H1 (cell line): ENCODE measurements at regions not wholly inside any gene's neighbourhood (a gene's known extent, or its start where the extent isn't known, plus 50 kb on each side); places are given as distances from the start of the nearest gene placed in this dataset.

ENCODE experiments used
- CTCF ChIP-seq, 3 experiments: IDR thresholded peaks; 1 replicate in 2 of 3; 2 replicates in 1 of 3; pipeline versions ENCODE4 v1.5.1 to v1.6.1; 2011; ENCODE audit warnings: low read length in 3 of 3, mild to moderate bottlenecking in 3 of 3, inconsistent platforms in 2 of 3, low read depth in 1 of 3, moderate library complexity in 1 of 3; ENCODE audit not compliant: insufficient read depth in 1 of 3; ENCODE audit errors: control extremely low read depth in 1 of 3
- EP300 ChIP-seq, 2 experiments: IDR thresholded peaks; 1 replicate in 1 of 2; 2 replicates in 1 of 2; pipeline ENCODE4 v1.6.1; 2011 to 2012; ENCODE audit warnings: low read depth in 2 of 2, low read length in 2 of 2, mild to moderate bottlenecking in 2 of 2, borderline replicate concordance in 1 of 2, inconsistent platforms in 1 of 2, moderate library complexity in 1 of 2
- MAX ChIP-seq: IDR thresholded peaks from 2 replicates; pipeline ENCODE4 v1.6.1; 2012; ENCODE audit warnings: inconsistent platforms
- POLR2AphosphoS5 ChIP-seq: IDR thresholded peaks from 2 replicates; pipeline ENCODE4 v1.6.1; 2011; ENCODE audit warnings: low read depth, low read length
- POU5F1 ChIP-seq: IDR thresholded peaks from 2 replicates; pipeline ENCODE4 v1.6.1; 2011; ENCODE audit warnings: low read depth, mild to moderate bottlenecking, low read length, moderate library complexity
- RAD21 ChIP-seq, 2 experiments: IDR thresholded peaks in 1 of 2; conservative IDR thresholded peaks in 1 of 2; 2 replicates each; pipeline ENCODE4 v1.6.1; 2011; ENCODE audit warnings: low read depth in 2 of 2, low read length in 2 of 2, improper control_type of control experiment in 1 of 2, inconsistent platforms in 1 of 2, mild to moderate bottlenecking in 1 of 2, moderate library complexity in 1 of 2
- RFX5 ChIP-seq: IDR thresholded peaks from 2 replicates; pipeline ENCODE4 v1.6.1; 2011; ENCODE audit warnings: low read depth, low read length, improper control_type of control experiment, borderline replicate concordance
- RNF2 ChIP-seq: fragments of 200-900, 300-1000 bp; sonication (generic); IDR thresholded peaks from 2 replicates; pipeline ENCODE4 v1.7.1; 2016; ENCODE audit warnings: borderline replicate concordance, low read depth, mild to moderate bottlenecking, antibody characterized with exemption, low read length; ENCODE audit not compliant: poor library complexity, severe bottlenecking; ENCODE audit errors: missing control alignments
- RXRA ChIP-seq: IDR thresholded peaks from 2 replicates; pipeline ENCODE4 v1.6.1; 2011; ENCODE audit warnings: low read depth, mild to moderate bottlenecking, low read length, moderate library complexity; ENCODE audit not compliant: insufficient read depth
- SP2 ChIP-seq: IDR thresholded peaks from 2 replicates; pipeline ENCODE4 v1.6.1; 2012; ENCODE audit warnings: mild to moderate bottlenecking, low read length, inconsistent platforms
- TAF1 ChIP-seq: IDR thresholded peaks from 2 replicates; pipeline ENCODE4 v1.6.1; 2011; ENCODE audit warnings: mild to moderate bottlenecking, low read depth, low read length
- TAF7 ChIP-seq: optimal IDR thresholded peaks from 2 replicates; pipeline ENCODE3; 2011; ENCODE audit warnings: low read depth, mild to moderate bottlenecking, inconsistent platforms, low read length, moderate library complexity, borderline replicate concordance
- YY1 ChIP-seq: IDR thresholded peaks from 2 replicates; pipeline ENCODE4 v1.6.1; 2011; ENCODE audit warnings: low read depth, mild to moderate bottlenecking, low read length

- TF ChIP-seq SP2 (no peak), CTCF (IDR thresholded peaks at IDR 0.05; ENCODE audit: control extremely low read depth in 1 of 3, insufficient read depth in 1 of 3, low read depth in 1 of 3, low read length in 3 of 3) (no peak), RFX5 (no peak), YY1 (no peak), TAF7 (no peak), EP300 (IDR thresholded peaks at IDR 0.05; ENCODE audit: borderline replicate concordance in 1 of 2, low read depth in 2 of 2, low read length in 2 of 2) (no peak), RNF2 (no peak), POU5F1 (no peak), POLR2AphosphoS5 (no peak), RAD21 (IDR thresholded peaks at IDR 0.05 in 1 of 2, conservative IDR thresholded peaks at IDR 0.05 in 1 of 2; ENCODE audit: low read depth in 2 of 2, low read length in 2 of 2) (no peak), RXRA (no peak), TAF1 (no peak), MAX (no peak)
Measured at GRCh38 chr5:118533923-118534322, 454.4 kb downstream of the DTWD2 start.
